Neutrophil (primary cell): ENCODE measurements at regions not wholly inside any gene's neighbourhood (a gene's known extent, or its start where the extent isn't known, plus 50 kb on each side); places are given as distances from the start of the nearest gene placed in this dataset.

Experiments
- H3K27ac ChIP-seq: fragments of 200-600 bp; sonication (generic); 2 replicates; pipeline ENCODE4 v1.5.1; 2016; ENCODE audit warnings: mild to moderate bottlenecking, moderate library complexity
- H3K27me3 ChIP-seq: fragments of 200-600 bp; sonication (generic); 2 replicates; pipeline ENCODE4 v1.6.0; 2016; ENCODE audit warnings: mild to moderate bottlenecking
- H3K36me3 ChIP-seq: fragments of 200-600 bp; sonication (generic); 2 replicates; pipeline ENCODE4 v1.5.1; 2017
- H3K4me1 ChIP-seq, 2 experiments: fragments of 200-600 bp in 1 of 2; sonication (generic) in 1 of 2; 1 replicate in 1 of 2; 2 replicates in 1 of 2; pipeline versions ENCODE4 v1.5.1 to v1.6.1; 2013 to 2016; ENCODE audit warnings: low read depth in 1 of 2, low read length in 1 of 2, mild to moderate bottlenecking in 1 of 2, moderate library complexity in 1 of 2; ENCODE audit not compliant: control insufficient read depth in 1 of 2, insufficient read depth in 1 of 2
- H3K4me3 ChIP-seq, 2 experiments: fragments of 200-600 bp in 1 of 2; sonication (generic) in 1 of 2; 1 replicate in 1 of 2; 2 replicates in 1 of 2; pipeline ENCODE4 v1.5.1; 2013 to 2016; ENCODE audit warnings: low read depth in 1 of 2, low read length in 1 of 2, mild to moderate bottlenecking in 1 of 2, moderate library complexity in 1 of 2
- H3K9me3 ChIP-seq: fragments of 200-600 bp; sonication (generic); 2 replicates; pipeline ENCODE4 v1.5.1; 2016
- CTCF ChIP-seq: fragments of 200-600 bp; sonication (generic); IDR thresholded peaks from 2 replicates; pipeline ENCODE4 v1.5.1; 2016; ENCODE audit warnings: antibody characterized with exemption

- no peak for TF ChIP-seq CTCF
- Histone ChIP-seq H3K27ac (no peak overlapping the region), H3K4me3 (no peak overlapping the region), H3K4me1 (no peaks in the 10 kb centered on the region), H3K36me3 (no peaks in the 10 kb centered on the region), H3K27me3 (no peaks in the 10 kb centered on the region), H3K9me3 (no peaks in the 10 kb centered on the region)
These were observed 70.7 kb downstream of the SOX2 start for GRCh38 chr3:181782306-181782954.

GRCh38 chr3:181790561-181790960 is 78.8 kb downstream of the SOX2 start:
- Histone ChIP-seq H3K4me1 (no peaks in the 10 kb centered on the region), H3K9me3 (no peaks in the 10 kb centered on the region), H3K27ac (no peak overlapping the region), H3K27me3 (no peaks in the 10 kb centered on the region), H3K4me3 (no peak overlapping the region), H3K36me3 (no peaks in the 10 kb centered on the region)
- TF ChIP-seq CTCF, result no peak

GRCh38 chr3:181791056-181791955 is 79.6 kb downstream of the SOX2 start:
- Histone ChIP-seq H3K4me1 (no peaks in the 10 kb centered on the region), H3K9me3 (no peaks in the 10 kb centered on the region), H3K27ac (no peak overlapping the region), H3K4me3 (no peak overlapping the region), H3K27me3 (no peaks in the 10 kb centered on the region), H3K36me3 (no peaks in the 10 kb centered on the region)
- TF ChIP-seq CTCF, result no peak

- no peak overlapping the region for H3K4me3 ChIP-seq
- no peak for TF ChIP-seq CTCF
- H3K9me3 ChIP-seq, result no peaks in the 10 kb centered on the region
- H3K36me3 ChIP-seq, result no peaks in the 10 kb centered on the region
- no peaks in the 10 kb centered on the region for H3K27me3 ChIP-seq
- no peaks in the 10 kb centered on the region for H3K4me1 ChIP-seq
- no peak overlapping the region for H3K27ac ChIP-seq
These were observed 81.3 kb downstream of the SOX2 start for GRCh38 chr3:181793006-181793405.

- TF ChIP-seq CTCF, result no peak
These were observed 82.5 kb downstream of the SOX2 start for GRCh38 chr3:181794011-181794790.

More at GRCh38 chr3:181794011-181794790, 82.5 kb downstream of the SOX2 start:
- no peaks in the 10 kb centered on the region for H3K36me3 ChIP-seq
- H3K27ac ChIP-seq, result no peak overlapping the region
- H3K27me3 ChIP-seq, result no peaks in the 10 kb centered on the region
- H3K9me3 ChIP-seq, result no peaks in the 10 kb centered on the region
- H3K4me1 ChIP-seq, result no peaks in the 10 kb centered on the region
- H3K4me3 ChIP-seq, result no peak overlapping the region
